HCT116 (cell line): ENCODE measurements at regions not wholly inside any gene's neighbourhood (a gene's known extent, or its start where the extent isn't known, plus 50 kb on each side); places are given as distances from the start of the nearest gene placed in this dataset.

Source experiments
- ATAC-seq: fragments of 200-7000 bp; cut with Tn5 transposase; 2 replicates; pipeline ENCODE4 v1.9.1; 2020; ENCODE audit warnings: mild to moderate bottlenecking, moderate library complexity
- BruUV-seq: library from RNA; stranded (reverse); fragments of 400-500 nt; replicated peaks from 2 replicates; lab custom pipeline; 2021; lab: Mats Ljungman, UMichigan
- CTCF ChIA-PET: fragments of 300-600 bp; sonication (Branson Sonifier 250); formaldehyde crosslinking; loops from one replicate; lab custom pipeline; 2021; ENCODE audit warnings: antibody characterized with exemption; lab: Charles Lee
- POLR2A ChIA-PET: fragments of 300-600, 350-600 bp; sonication (Branson Sonifier 250); formaldehyde crosslinking; loops from one replicate; lab custom pipeline; 2021; ENCODE audit warnings: antibody characterized with exemption; lab: Charles Lee
- RAD21 ChIA-PET, 2 experiments: fragments of 300-600 bp; sonication (Branson Sonifier 250); formaldehyde crosslinking; loops; one replicate each; lab custom pipeline; 2023; ENCODE audit warnings: low total read pairs in 2 of 2; ENCODE audit not compliant: uncharacterized antibody in 2 of 2, unreplicated experiment in 2 of 2, low non-redundant PET in 1 of 2; lab: Charles Lee
- DNase-seq: peaks from one replicate; pipeline ENCODE4 v3.0.0-alpha.2; 2010; ENCODE audit warnings: low read depth, low spot score
- H2AFZ ChIP-seq: fragments of 200-600 bp; shearing (Covaris generic), sonication (generic); 2 replicates; pipeline ENCODE4 v1.6.1; 2017; ENCODE audit warnings: low read depth, mixed run types, mixed read lengths, antibody characterized with exemption, low read length; ENCODE audit not compliant: poor library complexity, severe bottlenecking
- H3K27ac ChIP-seq: 2 replicates; pipeline ENCODE4 v1.5.1; 2012; ENCODE audit warnings: low read depth, low read length
- H3K27me3 ChIP-seq: fragments of 200-600 bp; sonication (generic); 2 replicates; pipeline ENCODE4 v1.6.1; 2016; ENCODE audit warnings: mixed run types, low read length, mixed read lengths; ENCODE audit not compliant: insufficient read depth
- H3K36me3 ChIP-seq, 2 experiments: fragments of 200-500 bp in 1 of 2; fragments of 200-600 bp in 1 of 2; sonication (Bioruptor generic) in 1 of 2; sonication (generic) in 1 of 2; 2 replicates each; pipeline versions ENCODE4 v1.5.1 to v1.6.1; 2014 to 2016; ENCODE audit warnings: low read length in 2 of 2, inconsistent platforms in 1 of 2, mixed read lengths in 1 of 2, mixed run types in 1 of 2; ENCODE audit not compliant: insufficient read depth in 2 of 2, control insufficient read depth in 1 of 2
- H3K4me1 ChIP-seq, 2 experiments: fragments of 200-600 bp in 1 of 2; sonication (generic) in 1 of 2; 2 replicates each; pipeline versions ENCODE4 v1.5.1 to v1.6.1; 2012 to 2017; ENCODE audit warnings: low read length in 2 of 2, inconsistent platforms in 1 of 2, mild to moderate bottlenecking in 1 of 2, mixed read lengths in 1 of 2, mixed run types in 1 of 2, moderate library complexity in 1 of 2; ENCODE audit not compliant: insufficient read depth in 2 of 2, control insufficient read depth in 1 of 2
- H3K4me2 ChIP-seq: fragments of 200-600 bp; sonication (generic); 2 replicates; pipeline ENCODE4 v1.6.1; 2017; ENCODE audit warnings: mixed run types, low read length, mixed read lengths
- H3K4me3 ChIP-seq, 2 experiments: fragments of 200-600 bp in 1 of 2; sonication (generic) in 1 of 2; replicated peaks in 1 of 2; 2 replicates each; pipeline ENCODE4 v1.5.1; 2011 to 2016; ENCODE audit warnings: low read length in 2 of 2, control low read depth in 1 of 2, low read depth in 1 of 2, mild to moderate bottlenecking in 1 of 2, mixed read lengths in 1 of 2, mixed run types in 1 of 2
- H3K79me2 ChIP-seq: fragments of 200-600 bp; sonication (generic); 2 replicates; pipeline ENCODE4 v1.6.1; 2017; ENCODE audit warnings: mild to moderate bottlenecking, mixed run types, low read length, moderate library complexity, mixed read lengths; ENCODE audit not compliant: insufficient read depth
- H3K9ac ChIP-seq: fragments of 200-600 bp; sonication (generic); 2 replicates; pipeline ENCODE4 v1.6.1; 2016; ENCODE audit warnings: low read length, mixed read lengths
- H3K9me2 ChIP-seq: fragments of 200-600 bp; sonication (generic), shearing (Covaris generic); 2 replicates; pipeline ENCODE4 v1.6.1; 2017; ENCODE audit warnings: mixed run types, mild to moderate bottlenecking, moderate library complexity; ENCODE audit not compliant: insufficient read depth
- H3K9me3 ChIP-seq, 2 experiments: fragments of 200-500 bp in 1 of 2; fragments of 200-600 bp in 1 of 2; sonication (Bioruptor generic) in 1 of 2; sonication (generic) in 1 of 2; 2 replicates each; pipeline ENCODE4 v1.6.1; 2014 to 2017; ENCODE audit warnings: low read length in 2 of 2, mixed read lengths in 2 of 2, inconsistent platforms in 1 of 2, low read depth in 1 of 2, mild to moderate bottlenecking in 1 of 2, mixed run types in 1 of 2, moderate library complexity in 1 of 2; ENCODE audit not compliant: control insufficient read depth in 1 of 2, insufficient read depth in 1 of 2
- H4K20me1 ChIP-seq: fragments of 200-600 bp; sonication (generic), shearing (Covaris generic); 2 replicates; pipeline ENCODE4 v1.6.1; 2017; ENCODE audit warnings: mixed run types, mild to moderate bottlenecking, moderate library complexity; ENCODE audit not compliant: insufficient read depth
- ATF3 ChIP-seq: IDR thresholded peaks from 2 replicates; pipeline ENCODE4 v1.6.1; 2012
- CEBPB ChIP-seq: IDR thresholded peaks from 2 replicates; pipeline ENCODE4 v1.6.1; 2012; ENCODE audit warnings: low read depth
- EGR1 ChIP-seq: IDR thresholded peaks from 2 replicates; pipeline ENCODE4 v1.6.1; 2012; ENCODE audit warnings: low read depth
- ELF1 ChIP-seq: IDR thresholded peaks from 2 replicates; pipeline ENCODE4 v1.6.1; 2012; ENCODE audit warnings: low read depth, borderline replicate concordance
- EZH2 ChIP-seq: fragments of 200-600 bp; sonication (generic); IDR thresholded peaks from 2 replicates; pipeline ENCODE4 v1.6.1; 2017; ENCODE audit warnings: antibody characterized with exemption, mixed run types
- EZH2phosphoT487 ChIP-seq: fragments of 200-600 bp; IDR thresholded peaks from 2 replicates; pipeline ENCODE4 v1.6.1; 2018; ENCODE audit warnings: antibody characterized with exemption, borderline replicate concordance
- MAX ChIP-seq: IDR thresholded peaks from 2 replicates; pipeline ENCODE4 v1.6.1; 2012
- POLR2AphosphoS5 ChIP-seq: IDR thresholded peaks from 2 replicates; pipeline ENCODE4 v1.6.1; 2011; ENCODE audit warnings: mild to moderate bottlenecking, low read depth, low read length, moderate library complexity
- SRF ChIP-seq: IDR thresholded peaks from 2 replicates; pipeline ENCODE4 v1.6.1; 2012; ENCODE audit warnings: low read depth
- ZFX ChIP-seq: fragments of 450-650 bp; IDR thresholded peaks from 2 replicates; pipeline ENCODE4 v1.6.1; 2017
- ZNF274 ChIP-seq: fragments of 200-500 bp; sonication (Bioruptor generic); IDR thresholded peaks from 2 replicates; pipeline ENCODE4 v1.6.1; 2014; ENCODE audit warnings: mild to moderate bottlenecking, low read depth, low read length, inconsistent platforms
- intact Hi-C: fragments of 100-400 bp; cut with micrococcal nuclease; formaldehyde crosslinking; loops from 2 replicates; pipeline ENCODE4 v1.10.0; 2022
- TF ChIP-seq, protein P1 (sequence below): IDR thresholded peaks from 2 replicates; pipeline ENCODE4 v1.6.1; 2011; ENCODE audit warnings: mild to moderate bottlenecking, low read length, moderate library complexity; ENCODE audit not compliant: insufficient replicate concordance; ENCODE audit errors: extremely low read depth

DNA sequence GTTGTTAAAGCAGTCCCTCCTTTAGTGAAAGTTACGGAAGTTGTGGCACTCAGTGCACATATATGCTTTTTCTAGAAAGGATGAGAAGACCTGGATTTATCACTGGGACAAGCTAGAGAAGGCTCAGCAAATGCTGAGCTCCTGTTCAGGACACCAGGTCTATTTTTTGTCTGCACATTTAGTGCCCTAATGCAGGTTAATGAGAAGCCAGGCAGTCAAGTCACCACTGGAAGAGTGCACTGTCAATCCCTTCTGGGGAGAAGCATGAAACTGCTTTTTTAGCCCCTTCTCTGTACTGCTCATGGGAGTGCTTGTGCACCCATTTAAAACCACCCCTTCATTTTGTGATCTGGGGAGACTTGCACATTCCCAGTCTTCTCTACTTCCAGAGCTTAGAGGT is 624.1 kb upstream of the USP24 start:
- H4K20me1 ChIP-seq = no peaks in the 10 kb centered on the region
- H3K27ac ChIP-seq = no peak overlapping the region
- POLR2A ChIA-PET = no interaction called here
- RAD21 ChIA-PET = no interaction called here
- DNase-seq (no peak), ATAC-seq (no peak)
- H3K36me3 ChIP-seq = no peaks in the 10 kb centered on the region
- no peaks in the 10 kb centered on the region for H3K9me2 ChIP-seq
- H3K4me1 ChIP-seq = no peaks in the 10 kb centered on the region
- H3K4me2 ChIP-seq = no peak overlapping the region
- no TSS peak for BruUV-seq
- intact Hi-C loops = no loop called here
- H2AFZ ChIP-seq = no peak overlapping the region
- no peaks in the 10 kb centered on the region for H3K79me2 ChIP-seq
- no peak overlapping the region for H3K9ac ChIP-seq
- H3K9me3 ChIP-seq = no peaks in the 10 kb centered on the region
- H3K27me3 ChIP-seq = no peaks in the 10 kb centered on the region
- CTCF ChIA-PET = no interaction called here
- H3K4me3 ChIP-seq = no peak overlapping the region
- TF ChIP-seq, protein P1, sequence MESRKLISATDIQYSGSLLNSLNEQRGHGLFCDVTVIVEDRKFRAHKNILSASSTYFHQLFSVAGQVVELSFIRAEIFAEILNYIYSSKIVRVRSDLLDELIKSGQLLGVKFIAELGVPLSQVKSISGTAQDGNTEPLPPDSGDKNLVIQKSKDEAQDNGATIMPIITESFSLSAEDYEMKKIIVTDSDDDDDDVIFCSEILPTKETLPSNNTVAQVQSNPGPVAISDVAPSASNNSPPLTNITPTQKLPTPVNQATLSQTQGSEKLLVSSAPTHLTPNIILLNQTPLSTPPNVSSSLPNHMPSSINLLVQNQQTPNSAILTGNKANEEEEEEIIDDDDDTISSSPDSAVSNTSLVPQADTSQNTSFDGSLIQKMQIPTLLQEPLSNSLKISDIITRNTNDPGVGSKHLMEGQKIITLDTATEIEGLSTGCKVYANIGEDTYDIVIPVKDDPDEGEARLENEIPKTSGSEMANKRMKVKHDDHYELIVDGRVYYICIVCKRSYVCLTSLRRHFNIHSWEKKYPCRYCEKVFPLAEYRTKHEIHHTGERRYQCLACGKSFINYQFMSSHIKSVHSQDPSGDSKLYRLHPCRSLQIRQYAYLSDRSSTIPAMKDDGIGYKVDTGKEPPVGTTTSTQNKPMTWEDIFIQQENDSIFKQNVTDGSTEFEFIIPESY = no peak
- TF ChIP-seq EZH2phosphoT487 = no peak
- no peak for TF ChIP-seq POLR2AphosphoS5
- TF ChIP-seq ZFX = no peak
- TF ChIP-seq EGR1 = no peak
- TF ChIP-seq SRF = no peak
- TF ChIP-seq EZH2 = no peak

- no peak for ATAC-seq
- CTCF ChIA-PET = no interaction called here
- Histone ChIP-seq H3K4me2 (no peak overlapping the region), H3K9me2 (no peaks in the 10 kb centered on the region), H3K79me2 (no peaks in the 10 kb centered on the region), H2AFZ (no peak overlapping the region)
- RAD21 ChIA-PET = no interaction called here
- TF ChIP-seq ELF1 (no peak), CEBPB (no peak), ZNF274 (no peak), ATF3 (no peak), MAX (no peak)
- TF ChIP-seq, all 23 proteins: peak for 0
- intact Hi-C loops = no loop called here
- Histone ChIP-seq H3K9me3 (no peaks in the 10 kb centered on the region), H3K27me3 (no peaks in the 10 kb centered on the region), H3K9ac (no peak overlapping the region), H3K27ac (no peak overlapping the region), H3K4me1 (no peaks in the 10 kb centered on the region), H3K4me3 (no peak overlapping the region), H3K36me3 (no peaks in the 10 kb centered on the region), H4K20me1 (no peaks in the 10 kb centered on the region)
- no peak for DNase-seq
- POLR2A ChIA-PET = no interaction called here
- no TSS peak for BruUV-seq
Measured at GRCh38 chr1:55836086-55836485, 620.9 kb upstream of the USP24 start.
